ENCODE measurements at regions not wholly inside any gene's neighbourhood (a gene's known extent, or its start where the extent isn't known, plus 50 kb on each side); places are given as distances from the start of the nearest gene placed in this dataset.
"Not testable (repeated sequence)": the region's sequence is repeated elsewhere in the genome, so short reads cannot be mapped to it uniquely, and the experiment has no call there.

GRCh38 chr15:79602731-79603130, 170.6 kb downstream of the MINAR1 start:
- no peak for DNase-seq (ENCODE audit: extremely low read depth, low read depth, low spot score)

- no peak for DNase-seq (ENCODE audit: extremely low read depth, low read depth, low spot score)
Measured at GRCh38 chr15:79606831-79607355, 174.8 kb downstream of the MINAR1 start.

GRCh38 chr15:79608066-79608864, 176.1 kb downstream of the MINAR1 start:
- no peak for DNase-seq (ENCODE audit: extremely low read depth, low read depth, low spot score)

- DNase-seq (ENCODE audit: extremely low read depth, low read depth, low spot score): no peak
Measured at GRCh38 chr15:79609506-79609905, 177.4 kb downstream of the MINAR1 start.

GRCh38 chr15:79610021-79610420, 177.9 kb downstream of the MINAR1 start:
- DNase-seq (ENCODE audit: extremely low read depth, low read depth, low spot score): no peak

- DNase-seq (ENCODE audit: extremely low read depth, low read depth, low spot score): no peak
Measured at GRCh38 chr15:79615754-79616153, 183.6 kb downstream of the MINAR1 start.

GRCh38 chr15:79617071-79617470, 184.9 kb downstream of the MINAR1 start:
- DNase-seq (ENCODE audit: extremely low read depth, low read depth, low spot score): no peak

- DNase-seq (ENCODE audit: extremely low read depth, low read depth, low spot score): no peak
Measured at GRCh38 chr15:79620112-79620857, 188.1 kb downstream of the MINAR1 start.

GRCh38 chr15:79621805-79622204, 189.7 kb downstream of the MINAR1 start:
- not testable (repeated sequence) for DNase-seq (ENCODE audit: extremely low read depth, low read depth, low spot score)

- DNase-seq (ENCODE audit: extremely low read depth, low read depth, low spot score): no peak
Measured at GRCh38 chr15:79623488-79623887, 191.4 kb downstream of the MINAR1 start.

- DNase-seq (ENCODE audit: extremely low read depth, low read depth, low spot score): no peak
Measured at GRCh38 chr15:79629687-79630086, 197.6 kb downstream of the MINAR1 start.

GRCh38 chr15:79632457-79632856, 200.3 kb downstream of the MINAR1 start:
- no peak for DNase-seq (ENCODE audit: extremely low read depth, low read depth, low spot score)

- DNase-seq (ENCODE audit: extremely low read depth, low read depth, low spot score): no peak
Measured at GRCh38 chr15:79635149-79635771, 203.1 kb downstream of the MINAR1 start.

GRCh38 chr15:79635897-79636561, 203.9 kb downstream of the MINAR1 start:
- DNase-seq (ENCODE audit: extremely low read depth, low read depth, low spot score): no peak

GRCh38 chr15:79640206-79640605, 208.1 kb downstream of the MINAR1 start:
- DNase-seq (ENCODE audit: extremely low read depth, low read depth, low spot score): peak; percentile 36

- no peak for DNase-seq (ENCODE audit: extremely low read depth, low read depth, low spot score)
Measured at GRCh38 chr15:79641841-79642240, 209.7 kb downstream of the MINAR1 start.

GRCh38 chr15:79643393-79643792, 211.3 kb downstream of the MINAR1 start:
- DNase-seq (ENCODE audit: extremely low read depth, low read depth, low spot score): no peak

- DNase-seq (ENCODE audit: extremely low read depth, low read depth, low spot score): peak; percentile 60
Measured at GRCh38 chr15:79644091-79644490, 212.0 kb downstream of the MINAR1 start.

- DNase-seq (ENCODE audit: extremely low read depth, low read depth, low spot score): not testable (repeated sequence)
Measured at GRCh38 chr15:79652972-79653371, 220.8 kb downstream of the MINAR1 start.

- DNase-seq (ENCODE audit: extremely low read depth, low read depth, low spot score): no peak
Measured at GRCh38 chr15:79653533-79653932, 221.4 kb downstream of the MINAR1 start.

Data from glomerular endothelial cell (primary cell).